Coronary artery (tissue), 2 donors: ENCODE measurements at regions not wholly inside any gene's neighbourhood (a gene's known extent, or its start where the extent isn't known, plus 50 kb on each side); places are given as distances from the start of the nearest gene placed in this dataset.
A peak's percentile ranks its signal among the peaks of the same experiment; 100 is the strongest.

Source experiments
- DNase-seq: peaks from one replicate; pipeline ENCODE4 v3.0.0-alpha.2; 2017; ENCODE audit warnings: low spot score
- H3K27ac ChIP-seq, 2 donors: fragments of 200-600 bp; sonication (generic); one replicate each; pipeline ENCODE4 v1.5.1; 2016 to 2019
- H3K4me3 ChIP-seq: fragments of 200-600 bp; sonication (generic); 2 replicates; pipeline ENCODE4 v1.5.1; 2016; ENCODE audit warnings: mild to moderate bottlenecking, moderate library complexity
- CTCF ChIP-seq: fragments of 200-600 bp; sonication (generic); IDR thresholded peaks from one replicate; pipeline ENCODE4 v1.5.1; 2019; ENCODE audit warnings: antibody characterized with exemption

- Histone ChIP-seq H3K4me3 (no peak overlapping the region), H3K27ac (no peak overlapping the region)
- no peak for DNase-seq
- no peak for TF ChIP-seq CTCF
These were observed 66.2 kb upstream of the UBE2E1 start for GRCh38 chr3:23739536-23739935.

GRCh38 chr3:23740517-23740965 lies 65.2 kb upstream of the UBE2E1 start:
- no peak overlapping the region for H3K4me3 ChIP-seq
- no peak for DNase-seq
- H3K27ac ChIP-seq = peak overlapping the region in 1 of 2 donors; percentile 4
- TF ChIP-seq CTCF = no peak

- Histone ChIP-seq H3K4me3 (no peak overlapping the region), H3K27ac (peak overlapping the region in 1 of 2 donors; percentile 4)
- TF ChIP-seq CTCF = no peak
- DNase-seq = no peak
These were observed 64.6 kb upstream of the UBE2E1 start for GRCh38 chr3:23741036-23741706.

- TF ChIP-seq CTCF = no peak
- no peak overlapping the region for H3K4me3 ChIP-seq
- H3K27ac ChIP-seq = no peak overlapping the region
- DNase-seq = no peak
These were observed 62.5 kb upstream of the UBE2E1 start for GRCh38 chr3:23743141-23743784.

GRCh38 chr3:23746441-23746840 lies 59.3 kb upstream of the UBE2E1 start:
- Histone ChIP-seq H3K4me3 (no peak overlapping the region), H3K27ac (no peak overlapping the region)
- TF ChIP-seq CTCF = no peak
- no peak for DNase-seq

- Histone ChIP-seq H3K4me3 (no peak overlapping the region), H3K27ac (no peak overlapping the region)
- no peak for TF ChIP-seq CTCF
- no peak for DNase-seq
These were observed 57.9 kb upstream of the UBE2E1 start for GRCh38 chr3:23747841-23748240.
